DMS114 treated with DMSO at 0.1 percent for 48 hours (cell line): ENCODE measurements at regions not wholly inside any gene's neighbourhood (a gene's known extent, or its start where the extent isn't known, plus 50 kb on each side); places are given as distances from the start of the nearest gene placed in this dataset.

Experiments used
- DNase-seq: peaks from one replicate; lab custom pipeline; 2025; ENCODE audit not compliant: unreplicated experiment; lab: John Stamatoyannopoulos, UW

DNA sequence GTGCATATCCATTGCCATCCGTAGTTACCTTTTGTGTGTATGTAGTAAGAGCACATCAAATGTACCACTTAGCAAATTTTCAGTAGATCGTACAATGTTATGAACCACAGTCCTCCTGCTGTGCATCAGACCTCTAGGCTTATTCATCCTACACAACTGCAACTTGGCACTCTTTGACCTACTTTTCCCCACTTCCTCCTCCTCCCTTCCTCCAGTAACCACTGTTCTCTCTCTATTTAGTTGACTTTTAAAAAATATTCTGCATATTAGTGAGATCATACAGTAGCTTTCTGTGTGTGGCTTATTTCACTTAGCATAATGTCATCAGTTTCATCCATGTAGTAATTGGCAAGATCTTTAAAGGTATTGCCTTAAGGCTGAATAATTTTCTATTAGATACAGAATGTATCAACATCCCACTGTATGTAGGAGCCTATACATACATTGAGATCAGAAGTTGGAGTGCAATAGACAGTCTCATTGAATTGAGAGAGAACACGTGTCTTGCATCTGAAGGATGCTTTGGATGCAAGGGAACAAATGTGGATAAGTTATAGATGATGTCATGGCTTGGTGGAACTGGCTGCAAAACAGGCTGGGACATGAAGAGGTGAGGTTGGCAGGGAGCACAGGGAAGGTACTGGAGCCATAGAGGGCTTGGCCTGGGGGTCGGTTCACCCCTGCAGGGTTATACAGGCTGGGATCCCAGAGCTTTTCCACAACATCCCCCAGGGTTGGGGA is 83.0 kb upstream of the FAM180A start:
- no peak for DNase-seq

DNA sequence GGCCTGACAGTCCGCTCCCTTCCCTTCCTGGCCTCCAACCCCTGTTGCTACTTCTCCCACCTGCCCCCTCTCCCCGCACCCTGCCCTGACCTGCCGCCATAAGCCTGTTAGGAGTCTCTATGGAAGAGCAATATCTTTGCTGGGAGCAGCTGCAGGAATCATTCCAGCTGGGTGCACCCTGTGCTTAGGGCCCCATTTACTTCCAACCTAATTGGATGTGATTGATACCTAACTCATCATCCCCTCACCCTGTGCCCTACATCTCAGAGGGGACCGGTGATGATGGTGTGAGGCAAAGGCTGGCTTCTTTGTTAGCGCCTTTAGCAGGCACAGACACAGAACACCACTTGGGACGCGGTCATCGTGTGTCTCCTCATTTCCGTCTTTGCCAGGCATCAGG is 80.0 kb upstream of the FAM180A start:
- DNase-seq: no peak

DNA sequence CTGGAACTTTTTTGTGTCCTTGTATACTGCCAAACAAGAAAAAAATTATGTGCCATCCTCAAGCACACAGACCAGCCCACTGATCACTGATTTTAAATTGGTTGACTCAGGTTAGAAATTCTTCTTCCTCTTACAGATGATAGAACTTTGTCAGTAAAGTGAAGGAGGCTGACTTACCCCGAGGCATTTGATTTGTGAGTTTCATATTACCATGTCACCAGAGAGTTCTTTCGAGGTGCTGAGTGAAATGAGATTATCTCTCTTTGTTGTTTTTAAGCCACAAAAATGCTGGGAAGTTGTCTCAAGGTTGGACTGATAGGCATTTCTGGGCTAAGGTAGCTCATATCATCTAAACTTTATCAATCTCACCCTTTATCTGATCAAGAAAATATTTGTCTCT is 78.8 kb upstream of the FAM180A start:
- DNase-seq: no peak

DNA sequence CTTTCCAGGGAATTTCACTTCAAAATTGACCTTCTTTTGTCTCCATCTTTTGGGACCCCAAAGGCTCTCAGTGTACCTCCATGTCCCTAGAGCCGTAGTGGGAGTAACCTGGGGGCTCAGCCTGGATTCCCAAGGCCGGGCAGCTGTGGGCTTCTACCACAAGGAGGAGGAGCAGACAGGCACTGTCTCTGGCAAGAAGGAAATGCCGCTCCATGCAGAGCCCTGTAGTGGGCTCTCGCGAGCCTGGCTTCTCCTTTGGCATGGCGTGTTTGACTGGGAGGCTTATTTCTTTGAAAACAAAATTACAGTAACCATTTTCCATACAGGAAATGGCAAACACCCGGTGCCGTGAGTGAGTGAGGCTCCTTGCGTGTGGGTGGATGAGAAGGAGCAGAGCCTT is 76.8 kb upstream of the FAM180A start:
- no peak for DNase-seq

DNA sequence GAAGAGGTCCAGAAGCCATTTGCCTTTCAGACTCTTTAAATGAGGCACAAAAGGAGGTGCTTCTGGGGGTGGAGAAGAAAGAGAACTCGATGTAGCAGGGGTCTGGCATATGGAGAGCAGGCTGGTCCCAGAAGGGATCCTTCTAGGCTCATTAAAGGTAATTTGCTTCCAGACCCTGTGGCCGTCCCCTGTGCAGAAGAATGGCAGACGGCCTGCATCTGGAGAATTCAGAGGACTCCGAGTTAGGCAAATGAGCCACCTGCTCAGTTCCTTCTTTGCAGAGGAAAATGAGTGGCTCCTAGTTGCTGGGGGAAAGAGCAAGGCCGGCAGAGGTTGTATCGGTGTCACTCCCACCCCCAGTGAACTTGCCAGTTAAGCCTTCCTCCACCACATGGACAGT is 73.8 kb upstream of the FAM180A start:
- no peak for DNase-seq

DNA sequence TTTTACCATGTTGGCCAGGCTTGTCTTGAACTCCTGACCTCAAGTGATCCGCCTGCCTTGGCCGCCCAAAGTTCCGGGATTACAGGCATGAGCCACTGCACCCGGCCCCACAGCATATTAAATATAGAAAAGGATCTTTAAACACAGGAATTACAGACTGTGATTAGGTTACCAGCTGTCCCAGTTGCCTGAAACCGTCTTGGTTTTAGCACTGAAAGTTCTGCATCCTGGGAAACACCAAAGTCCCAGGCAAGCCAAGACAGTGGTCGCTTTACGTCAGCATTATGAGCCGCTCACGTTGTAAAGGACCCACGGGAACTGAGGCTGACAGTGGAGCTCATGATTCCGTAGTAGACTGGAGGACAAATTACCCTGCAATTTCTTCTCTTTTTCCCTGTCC is 69.0 kb upstream of the FAM180A start:
- no peak for DNase-seq

DNA sequence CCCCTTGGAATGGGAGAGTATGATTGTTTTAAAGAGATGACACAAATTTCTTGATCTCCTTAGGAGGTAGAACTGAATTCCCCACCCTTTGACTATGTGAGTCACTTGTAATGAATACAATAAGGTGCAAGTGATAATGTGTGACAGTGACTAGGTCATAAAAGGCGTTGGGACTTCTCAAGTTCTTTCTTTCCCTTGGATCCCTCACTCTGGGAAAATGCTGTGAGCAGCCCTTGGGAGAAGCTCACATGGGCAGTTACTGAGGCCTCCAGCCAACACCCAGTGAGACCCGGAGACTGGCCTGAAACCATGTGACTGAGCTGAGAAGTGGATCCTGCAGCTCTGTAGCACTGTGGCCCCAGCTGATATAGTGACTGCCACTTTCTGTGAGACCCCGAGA is 66.4 kb upstream of the FAM180A start:
- no peak for DNase-seq

DNA sequence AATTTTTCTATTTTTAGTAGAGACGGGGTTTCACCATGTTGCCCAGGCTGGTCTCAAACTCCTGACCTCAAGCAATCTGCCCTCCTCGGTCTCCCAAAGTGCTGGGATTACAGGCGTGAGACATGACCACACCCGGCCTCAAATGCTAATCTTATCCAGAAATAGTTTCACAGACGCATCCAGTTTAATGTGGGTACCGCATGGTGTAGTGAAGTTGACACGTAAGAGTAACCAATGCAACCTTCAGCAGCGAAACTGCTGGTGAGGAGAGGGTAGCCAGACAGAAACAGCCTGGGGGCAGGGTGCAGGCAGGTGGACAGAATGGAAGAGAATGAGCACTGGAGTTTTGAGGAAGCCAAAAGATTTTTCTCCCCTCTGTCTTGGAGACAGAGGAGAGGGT is 63.5 kb upstream of the FAM180A start:
- no peak for DNase-seq

DNA sequence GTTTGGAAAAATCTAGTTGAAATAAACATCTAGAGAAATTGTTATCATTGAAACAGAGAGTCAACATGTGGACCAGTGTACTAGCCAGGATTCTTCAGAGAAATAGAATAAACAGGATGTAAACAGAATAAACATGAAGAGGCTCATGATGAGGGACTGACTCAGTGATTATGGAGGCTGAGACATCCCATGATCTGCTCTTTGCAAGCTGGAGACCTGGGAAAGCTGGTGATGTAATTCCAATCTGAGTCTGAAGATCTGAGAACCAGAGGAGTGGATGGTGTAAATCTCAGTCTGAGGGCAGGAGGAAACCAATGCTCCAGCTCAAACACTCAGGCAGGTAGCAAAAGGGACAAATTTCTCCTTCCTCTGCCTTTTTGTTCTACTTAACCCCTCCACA is 62.9 kb upstream of the FAM180A start:
- no peak for DNase-seq

DNA sequence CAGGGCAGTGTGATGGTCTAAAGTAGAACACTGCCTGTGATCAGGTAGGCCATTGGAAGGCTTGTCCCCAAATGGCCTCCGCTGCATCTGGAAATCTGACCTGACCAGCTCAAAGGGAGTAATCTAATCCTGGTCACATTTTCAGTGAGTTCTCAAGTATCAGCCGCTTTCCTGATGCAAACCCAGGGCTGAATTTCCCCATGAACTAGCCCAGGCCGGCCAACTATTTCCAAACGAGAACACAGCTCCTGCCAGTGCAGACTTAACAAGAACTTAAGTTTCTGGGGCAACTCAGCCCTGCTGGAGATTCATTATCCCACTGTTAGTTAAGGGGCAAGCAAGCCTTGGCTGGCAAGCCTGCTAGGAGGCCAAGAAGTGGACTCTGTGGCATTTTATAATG is 59.6 kb upstream of the FAM180A start:
- DNase-seq: no peak

DNA sequence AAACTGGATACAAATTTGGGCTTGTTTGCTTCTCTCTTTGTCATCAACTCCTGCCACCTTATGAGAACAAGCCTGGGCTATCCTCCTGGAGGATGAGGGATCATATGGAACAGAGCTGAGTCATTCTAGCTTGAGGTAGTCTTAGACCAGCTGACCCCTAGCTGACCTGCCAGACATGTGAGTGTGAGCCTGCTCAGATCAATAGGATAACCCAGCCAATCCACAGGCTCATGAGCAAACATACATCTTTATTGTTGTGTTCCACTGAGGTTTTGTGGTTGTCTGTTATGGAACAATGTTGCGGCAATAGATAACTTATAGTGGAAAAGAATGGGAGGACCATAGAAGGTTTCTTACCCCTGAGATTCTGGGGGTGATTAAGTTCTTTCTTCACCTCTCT is 54.5 kb upstream of the FAM180A start:
- no peak for DNase-seq

DNA sequence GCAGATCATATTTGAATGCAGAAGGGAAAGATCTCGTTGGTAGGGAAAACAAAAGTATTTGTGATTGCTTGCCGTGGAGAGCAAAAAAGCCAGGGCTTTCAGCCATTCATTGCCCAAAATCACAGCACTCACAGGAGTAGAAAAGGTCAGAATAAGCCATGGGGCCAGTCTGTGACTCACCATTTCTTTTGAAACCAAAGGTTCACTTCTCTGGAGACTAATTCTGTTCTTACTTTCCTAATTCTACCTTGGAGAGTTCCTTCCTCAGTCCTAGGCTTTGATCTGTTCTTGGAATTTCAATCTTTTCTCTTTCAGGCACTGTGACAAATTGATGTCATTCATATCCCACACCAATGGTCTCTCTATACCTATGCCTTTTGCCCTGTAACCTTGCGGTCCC is 54.1 kb upstream of the FAM180A start:
- DNase-seq: no peak

DNA sequence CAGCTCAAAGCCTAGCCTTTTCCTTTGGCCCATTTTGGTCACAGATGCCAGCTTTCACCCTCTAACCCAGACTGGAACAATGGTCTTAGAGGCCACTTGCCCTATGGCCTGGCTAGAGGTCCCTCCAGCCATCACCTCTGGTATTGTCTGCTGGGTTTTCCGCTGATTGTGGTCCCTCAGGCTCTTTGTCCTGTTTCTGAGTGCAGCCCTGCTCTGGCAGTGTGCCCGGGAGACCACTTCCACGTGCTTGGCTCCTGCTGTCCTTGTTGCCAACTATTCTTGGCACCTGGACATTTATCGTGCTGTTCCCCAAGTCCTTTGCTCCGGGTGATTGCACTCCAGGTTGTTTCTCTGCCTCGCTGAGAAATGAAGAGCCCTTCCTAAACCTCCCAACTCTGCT is 53.3 kb upstream of the FAM180A start:
- DNase-seq: no peak

DNA sequence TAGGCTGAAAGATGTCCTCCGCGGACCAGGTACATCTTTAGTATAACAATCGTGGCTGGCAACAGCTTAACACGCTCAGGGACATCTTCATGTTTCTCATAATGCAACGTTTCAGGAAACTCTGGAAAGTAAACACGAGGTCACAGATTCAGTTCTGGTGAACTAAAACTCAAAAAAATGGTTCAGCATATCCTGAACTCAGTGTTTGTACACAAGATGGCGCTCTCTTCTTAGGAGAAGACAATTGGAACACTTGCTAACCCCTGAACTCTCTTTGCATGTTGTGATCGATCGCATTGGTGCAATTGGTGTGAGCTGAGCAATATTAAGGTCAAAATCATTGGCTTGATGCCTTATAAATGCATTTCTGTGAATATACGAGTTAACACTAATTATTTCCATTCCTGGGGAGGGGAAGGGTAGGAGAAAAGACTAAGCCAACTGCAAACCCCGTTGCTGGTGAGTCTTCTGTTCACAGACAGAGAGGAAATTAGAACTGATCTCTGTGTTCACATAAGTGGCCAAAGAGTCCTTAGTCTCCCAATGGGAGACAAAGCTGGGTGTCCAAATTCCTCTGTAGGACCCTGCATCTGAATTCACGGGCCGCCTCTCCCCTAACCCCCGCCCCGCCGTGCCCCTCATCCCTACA is 52.6 kb upstream of the FAM180A start:
- peak; percentile 29 for DNase-seq

DNA sequence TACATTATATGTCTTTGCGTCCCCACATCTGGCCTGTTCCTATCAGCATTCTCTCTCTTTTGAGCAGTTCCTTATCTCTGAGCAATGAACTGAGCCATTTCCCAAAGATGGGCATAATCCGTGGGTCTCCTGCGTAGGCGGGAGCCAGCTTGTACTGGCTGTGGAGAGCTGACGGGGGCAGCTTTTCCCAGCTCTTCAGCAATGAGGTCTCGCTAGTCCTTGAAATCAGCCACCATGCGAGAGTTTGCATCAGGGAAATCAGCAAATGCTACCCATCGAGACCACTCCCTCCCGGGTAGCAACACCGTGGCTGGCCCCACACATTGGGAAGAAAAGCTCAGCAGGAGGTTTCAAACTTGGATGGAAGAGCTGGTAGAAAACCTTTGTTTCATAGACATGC is 51.9 kb upstream of the FAM180A start:
- no peak for DNase-seq

DNA sequence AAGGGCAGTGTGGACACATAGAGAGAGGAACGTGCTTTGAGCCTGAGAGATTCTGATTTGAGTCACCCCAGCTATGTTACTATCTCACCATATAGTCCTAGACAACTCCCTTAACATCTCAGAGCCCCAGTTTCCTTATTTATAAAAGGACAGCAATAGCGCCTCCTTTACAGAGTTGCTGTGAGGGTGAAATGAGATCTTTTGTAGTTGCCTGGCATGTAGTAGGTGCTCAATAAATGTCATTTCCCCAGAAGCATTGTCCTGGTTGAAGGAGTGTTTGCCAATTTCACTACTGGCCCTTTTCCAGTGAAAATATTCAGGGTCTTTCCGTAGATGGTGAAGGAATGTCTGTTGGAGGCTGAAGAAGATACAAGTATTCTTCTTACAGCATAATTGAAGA is 51.3 kb upstream of the FAM180A start:
- no peak for DNase-seq
